ENCODE measurements at regions not wholly inside any gene's neighbourhood (a gene's known extent, or its start where the extent isn't known, plus 50 kb on each side); places are given as distances from the start of the nearest gene placed in this dataset.

DNA sequence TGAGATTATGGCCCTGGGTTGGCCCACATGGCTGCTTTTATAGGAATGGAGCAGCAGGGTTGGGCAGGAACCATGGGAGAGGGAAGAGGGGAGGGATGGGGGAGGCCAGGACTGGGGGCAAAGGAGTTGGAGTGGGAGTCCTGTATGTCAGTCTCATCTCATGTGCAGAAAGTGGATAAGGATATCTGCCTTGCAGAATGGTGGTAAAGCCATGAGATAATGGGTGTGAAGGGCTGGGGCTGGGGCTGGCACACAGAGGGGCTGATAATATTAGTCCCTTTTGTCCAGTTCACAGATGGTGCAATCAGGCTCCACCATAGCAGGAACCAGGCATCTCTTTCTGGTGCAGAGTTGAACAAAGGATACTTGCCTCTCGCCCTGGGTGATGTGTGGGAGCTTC lies 101.3 kb downstream of the MRM1 start (continued):
- TF ChIP-seq, protein P1, sequence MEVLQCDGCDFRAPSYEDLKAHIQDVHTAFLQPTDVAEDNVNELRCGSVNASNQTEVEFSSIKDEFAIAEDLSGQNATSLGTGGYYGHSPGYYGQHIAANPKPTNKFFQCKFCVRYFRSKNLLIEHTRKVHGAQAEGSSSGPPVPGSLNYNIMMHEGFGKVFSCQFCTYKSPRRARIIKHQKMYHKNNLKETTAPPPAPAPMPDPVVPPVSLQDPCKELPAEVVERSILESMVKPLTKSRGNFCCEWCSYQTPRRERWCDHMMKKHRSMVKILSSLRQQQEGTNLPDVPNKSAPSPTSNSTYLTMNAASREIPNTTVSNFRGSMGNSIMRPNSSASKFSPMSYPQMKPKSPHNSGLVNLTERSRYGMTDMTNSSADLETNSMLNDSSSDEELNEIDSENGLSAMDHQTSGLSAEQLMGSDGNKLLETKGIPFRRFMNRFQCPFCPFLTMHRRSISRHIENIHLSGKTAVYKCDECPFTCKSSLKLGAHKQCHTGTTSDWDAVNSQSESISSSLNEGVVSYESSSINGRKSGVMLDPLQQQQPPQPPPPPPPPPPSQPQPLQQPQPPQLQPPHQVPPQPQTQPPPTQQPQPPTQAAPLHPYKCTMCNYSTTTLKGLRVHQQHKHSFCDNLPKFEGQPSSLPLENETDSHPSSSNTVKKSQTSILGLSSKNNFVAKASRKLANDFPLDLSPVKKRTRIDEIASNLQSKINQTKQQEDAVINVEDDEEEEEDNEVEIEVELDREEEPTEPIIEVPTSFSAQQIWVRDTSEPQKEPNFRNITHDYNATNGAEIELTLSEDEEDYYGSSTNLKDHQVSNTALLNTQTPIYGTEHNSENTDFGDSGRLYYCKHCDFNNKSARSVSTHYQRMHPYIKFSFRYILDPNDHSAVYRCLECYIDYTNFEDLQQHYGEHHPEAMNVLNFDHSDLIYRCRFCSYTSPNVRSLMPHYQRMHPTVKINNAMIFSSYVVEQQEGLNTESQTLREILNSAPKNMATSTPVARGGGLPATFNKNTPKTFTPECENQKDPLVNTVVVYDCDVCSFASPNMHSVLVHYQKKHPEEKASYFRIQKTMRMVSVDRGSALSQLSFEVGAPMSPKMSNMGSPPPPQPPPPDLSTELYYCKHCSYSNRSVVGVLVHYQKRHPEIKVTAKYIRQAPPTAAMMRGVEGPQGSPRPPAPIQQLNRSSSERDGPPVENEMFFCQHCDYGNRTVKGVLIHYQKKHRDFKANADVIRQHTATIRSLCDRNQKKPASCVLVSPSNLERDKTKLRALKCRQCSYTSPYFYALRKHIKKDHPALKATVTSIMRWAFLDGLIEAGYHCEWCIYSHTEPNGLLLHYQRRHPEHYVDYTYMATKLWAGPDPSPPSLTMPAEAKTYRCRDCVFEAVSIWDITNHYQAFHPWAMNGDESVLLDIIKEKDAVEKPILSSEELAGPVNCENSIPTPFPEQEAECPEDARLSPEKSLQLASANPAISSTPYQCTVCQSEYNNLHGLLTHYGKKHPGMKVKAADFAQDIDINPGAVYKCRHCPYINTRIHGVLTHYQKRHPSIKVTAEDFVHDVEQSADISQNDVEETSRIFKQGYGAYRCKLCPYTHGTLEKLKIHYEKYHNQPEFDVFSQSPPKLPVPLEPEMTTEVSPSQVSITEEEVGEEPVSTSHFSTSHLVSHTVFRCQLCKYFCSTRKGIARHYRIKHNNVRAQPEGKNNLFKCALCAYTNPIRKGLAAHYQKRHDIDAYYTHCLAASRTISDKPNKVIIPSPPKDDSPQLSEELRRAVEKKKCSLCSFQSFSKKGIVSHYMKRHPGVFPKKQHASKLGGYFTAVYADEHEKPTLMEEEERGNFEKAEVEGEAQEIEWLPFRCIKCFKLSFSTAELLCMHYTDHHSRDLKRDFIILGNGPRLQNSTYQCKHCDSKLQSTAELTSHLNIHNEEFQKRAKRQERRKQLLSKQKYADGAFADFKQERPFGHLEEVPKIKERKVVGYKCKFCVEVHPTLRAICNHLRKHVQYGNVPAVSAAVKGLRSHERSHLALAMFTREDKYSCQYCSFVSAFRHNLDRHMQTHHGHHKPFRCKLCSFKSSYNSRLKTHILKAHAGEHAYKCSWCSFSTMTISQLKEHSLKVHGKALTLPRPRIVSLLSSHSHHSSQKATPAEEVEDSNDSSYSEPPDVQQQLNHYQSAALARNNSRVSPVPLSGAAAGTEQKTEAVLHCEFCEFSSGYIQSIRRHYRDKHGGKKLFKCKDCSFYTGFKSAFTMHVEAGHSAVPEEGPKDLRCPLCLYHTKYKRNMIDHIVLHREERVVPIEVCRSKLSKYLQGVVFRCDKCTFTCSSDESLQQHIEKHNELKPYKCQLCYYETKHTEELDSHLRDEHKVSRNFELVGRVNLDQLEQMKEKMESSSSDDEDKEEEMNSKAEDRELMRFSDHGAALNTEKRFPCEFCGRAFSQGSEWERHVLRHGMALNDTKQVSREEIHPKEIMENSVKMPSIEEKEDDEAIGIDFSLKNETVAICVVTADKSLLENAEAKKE (CRISPR knock-in tag; IDR thresholded peaks at IDR 0.05) = no peak
- TF ChIP-seq, protein P2, sequence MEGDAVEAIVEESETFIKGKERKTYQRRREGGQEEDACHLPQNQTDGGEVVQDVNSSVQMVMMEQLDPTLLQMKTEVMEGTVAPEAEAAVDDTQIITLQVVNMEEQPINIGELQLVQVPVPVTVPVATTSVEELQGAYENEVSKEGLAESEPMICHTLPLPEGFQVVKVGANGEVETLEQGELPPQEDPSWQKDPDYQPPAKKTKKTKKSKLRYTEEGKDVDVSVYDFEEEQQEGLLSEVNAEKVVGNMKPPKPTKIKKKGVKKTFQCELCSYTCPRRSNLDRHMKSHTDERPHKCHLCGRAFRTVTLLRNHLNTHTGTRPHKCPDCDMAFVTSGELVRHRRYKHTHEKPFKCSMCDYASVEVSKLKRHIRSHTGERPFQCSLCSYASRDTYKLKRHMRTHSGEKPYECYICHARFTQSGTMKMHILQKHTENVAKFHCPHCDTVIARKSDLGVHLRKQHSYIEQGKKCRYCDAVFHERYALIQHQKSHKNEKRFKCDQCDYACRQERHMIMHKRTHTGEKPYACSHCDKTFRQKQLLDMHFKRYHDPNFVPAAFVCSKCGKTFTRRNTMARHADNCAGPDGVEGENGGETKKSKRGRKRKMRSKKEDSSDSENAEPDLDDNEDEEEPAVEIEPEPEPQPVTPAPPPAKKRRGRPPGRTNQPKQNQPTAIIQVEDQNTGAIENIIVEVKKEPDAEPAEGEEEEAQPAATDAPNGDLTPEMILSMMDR (conservative IDR thresholded peaks at IDR 0.05; ENCODE audit: low read depth in 2 of 2) = no peak
- TF ChIP-seq, protein P3, sequence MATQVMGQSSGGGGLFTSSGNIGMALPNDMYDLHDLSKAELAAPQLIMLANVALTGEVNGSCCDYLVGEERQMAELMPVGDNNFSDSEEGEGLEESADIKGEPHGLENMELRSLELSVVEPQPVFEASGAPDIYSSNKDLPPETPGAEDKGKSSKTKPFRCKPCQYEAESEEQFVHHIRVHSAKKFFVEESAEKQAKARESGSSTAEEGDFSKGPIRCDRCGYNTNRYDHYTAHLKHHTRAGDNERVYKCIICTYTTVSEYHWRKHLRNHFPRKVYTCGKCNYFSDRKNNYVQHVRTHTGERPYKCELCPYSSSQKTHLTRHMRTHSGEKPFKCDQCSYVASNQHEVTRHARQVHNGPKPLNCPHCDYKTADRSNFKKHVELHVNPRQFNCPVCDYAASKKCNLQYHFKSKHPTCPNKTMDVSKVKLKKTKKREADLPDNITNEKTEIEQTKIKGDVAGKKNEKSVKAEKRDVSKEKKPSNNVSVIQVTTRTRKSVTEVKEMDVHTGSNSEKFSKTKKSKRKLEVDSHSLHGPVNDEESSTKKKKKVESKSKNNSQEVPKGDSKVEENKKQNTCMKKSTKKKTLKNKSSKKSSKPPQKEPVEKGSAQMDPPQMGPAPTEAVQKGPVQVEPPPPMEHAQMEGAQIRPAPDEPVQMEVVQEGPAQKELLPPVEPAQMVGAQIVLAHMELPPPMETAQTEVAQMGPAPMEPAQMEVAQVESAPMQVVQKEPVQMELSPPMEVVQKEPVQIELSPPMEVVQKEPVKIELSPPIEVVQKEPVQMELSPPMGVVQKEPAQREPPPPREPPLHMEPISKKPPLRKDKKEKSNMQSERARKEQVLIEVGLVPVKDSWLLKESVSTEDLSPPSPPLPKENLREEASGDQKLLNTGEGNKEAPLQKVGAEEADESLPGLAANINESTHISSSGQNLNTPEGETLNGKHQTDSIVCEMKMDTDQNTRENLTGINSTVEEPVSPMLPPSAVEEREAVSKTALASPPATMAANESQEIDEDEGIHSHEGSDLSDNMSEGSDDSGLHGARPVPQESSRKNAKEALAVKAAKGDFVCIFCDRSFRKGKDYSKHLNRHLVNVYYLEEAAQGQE (IDR thresholded peaks at IDR 0.05; ENCODE audit: unreplicated experiment) = no peak
- no peak for TF ChIP-seq JUNB (IDR thresholded peaks at IDR 0.05; ENCODE audit: unreplicated experiment)
- TF ChIP-seq, protein P4, sequence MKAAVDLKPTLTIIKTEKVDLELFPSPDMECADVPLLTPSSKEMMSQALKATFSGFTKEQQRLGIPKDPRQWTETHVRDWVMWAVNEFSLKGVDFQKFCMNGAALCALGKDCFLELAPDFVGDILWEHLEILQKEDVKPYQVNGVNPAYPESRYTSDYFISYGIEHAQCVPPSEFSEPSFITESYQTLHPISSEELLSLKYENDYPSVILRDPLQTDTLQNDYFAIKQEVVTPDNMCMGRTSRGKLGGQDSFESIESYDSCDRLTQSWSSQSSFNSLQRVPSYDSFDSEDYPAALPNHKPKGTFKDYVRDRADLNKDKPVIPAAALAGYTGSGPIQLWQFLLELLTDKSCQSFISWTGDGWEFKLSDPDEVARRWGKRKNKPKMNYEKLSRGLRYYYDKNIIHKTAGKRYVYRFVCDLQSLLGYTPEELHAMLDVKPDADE (IDR thresholded peaks at IDR 0.05) = no peak
- TF ChIP-seq EZH2phosphoT487 (IDR thresholded peaks at IDR 0.05; ENCODE audit: unreplicated experiment) = no peak

All from GM23338 (cell line).